ENCODE measurements at regions not wholly inside any gene's neighbourhood (a gene's known extent, or its start where the extent isn't known, plus 50 kb on each side); places are given as distances from the start of the nearest gene placed in this dataset.
"Not testable (repeated sequence)": the region's sequence is repeated elsewhere in the genome, so short reads cannot be mapped to it uniquely, and the experiment has no call there.

- no peak for DNase-seq
These were observed 68.5 kb downstream of the MRPL36 start for GRCh38 chr5:1731091-1731639.

- no peak for DNase-seq
These were observed 69.2 kb downstream of the MRPL36 start for GRCh38 chr5:1730487-1730847.

GRCh38 chr5:1729641-1730486, 69.8 kb downstream of the MRPL36 start:
- no peak for DNase-seq

- DNase-seq, result no peak
These were observed 70.8 kb downstream of the MRPL36 start for GRCh38 chr5:1728846-1729245.

GRCh38 chr5:1727571-1727970, 72.1 kb downstream of the MRPL36 start:
- no peak for DNase-seq

- DNase-seq, result no peak
These were observed 72.7 kb downstream of the MRPL36 start for GRCh38 chr5:1726956-1727355.

GRCh38 chr5:1726469-1726865, 73.2 kb downstream of the MRPL36 start:
- DNase-seq, result no peak

GRCh38 chr5:1725641-1726468, 73.8 kb downstream of the MRPL36 start:
- DNase-seq, result no peak

- DNase-seq, result no peak
These were observed 74.6 kb downstream of the MRPL36 start for GRCh38 chr5:1724822-1725602.

- no peak for DNase-seq
These were observed 75.4 kb downstream of the MRPL36 start for GRCh38 chr5:1723957-1724821.

GRCh38 chr5:1723476-1723875, 76.2 kb downstream of the MRPL36 start:
- DNase-seq, result no peak

GRCh38 chr5:1722877-1723276, 76.8 kb downstream of the MRPL36 start:
- DNase-seq, result no peak

- no peak for DNase-seq
These were observed 79.1 kb downstream of the MRPL36 start for GRCh38 chr5:1720396-1721110.

- DNase-seq, result no peak
These were observed 79.8 kb downstream of the MRPL36 start for GRCh38 chr5:1719860-1720259.

GRCh38 chr5:1718669-1719068, 81.0 kb downstream of the MRPL36 start:
- DNase-seq, result no peak

- DNase-seq, result not testable (repeated sequence)
These were observed 89.5 kb downstream of the MRPL36 start for GRCh38 chr5:1710091-1710490.

GRCh38 chr5:1709171-1709803, 90.3 kb downstream of the MRPL36 start:
- no peak for DNase-seq

- DNase-seq, result no peak
These were observed 91.0 kb downstream of the MRPL36 start for GRCh38 chr5:1708592-1709141.

- DNase-seq, result no peak
These were observed 92.2 kb downstream of the MRPL36 start for GRCh38 chr5:1707467-1707866.

GRCh38 chr5:1706428-1706827, 93.2 kb downstream of the MRPL36 start:
- DNase-seq, result no peak
